Aorta (tissue), 5 donors: ENCODE measurements at regions not wholly inside any gene's neighbourhood (a gene's known extent, or its start where the extent isn't known, plus 50 kb on each side); places are given as distances from the start of the nearest gene placed in this dataset.
"Not testable (repeated sequence)": the region's sequence is repeated elsewhere in the genome, so short reads cannot be mapped to it uniquely, and the experiment has no call there.

ENCODE experiments used
- ATAC-seq: fragments of 200-7000 bp; cut with Tn5 transposase; one replicate; pipeline ENCODE4 v1.9.1; 2022; ENCODE audit warnings: moderate library complexity; ENCODE audit not compliant: low FRiP score
- DNase-seq, 2 donors: peaks; one replicate each; pipeline ENCODE4 v3.0.0-alpha.2; 2020
- H3K27ac ChIP-seq, 2 donors: one replicate each; pipeline ENCODE4 v1.5.1; 2013; ENCODE audit warnings: low read length in 2 of 2, mild to moderate bottlenecking in 2 of 2, moderate library complexity in 2 of 2, control low read depth in 1 of 2, inconsistent platforms in 1 of 2, low read depth in 1 of 2
- H3K27me3 ChIP-seq, 2 donors: one replicate each; pipeline ENCODE4 v1.6.1; 2013; ENCODE audit warnings: control low read depth in 1 of 2, low read length in 1 of 2, mild to moderate bottlenecking in 1 of 2, moderate library complexity in 1 of 2; ENCODE audit not compliant: insufficient read depth in 2 of 2, control insufficient read depth in 1 of 2
- H3K36me3 ChIP-seq, 2 donors: one replicate each; pipeline ENCODE4 v1.6.1; 2013; ENCODE audit warnings: control low read depth in 1 of 2, low read length in 1 of 2, mild to moderate bottlenecking in 1 of 2; ENCODE audit not compliant: insufficient read depth in 2 of 2, control insufficient read depth in 1 of 2
- H3K4me1 ChIP-seq, 2 donors: one replicate each; pipeline ENCODE4 v1.6.1; 2013; ENCODE audit warnings: low read length in 2 of 2, control low read depth in 1 of 2, mild to moderate bottlenecking in 1 of 2, moderate library complexity in 1 of 2; ENCODE audit not compliant: insufficient read depth in 2 of 2, control insufficient read depth in 1 of 2
- H3K4me3 ChIP-seq, 2 donors: one replicate each; pipeline ENCODE4 v1.5.1; 2013; ENCODE audit warnings: low read length in 2 of 2, control low read depth in 1 of 2, mild to moderate bottlenecking in 1 of 2
- H3K9me3 ChIP-seq: one replicate; pipeline ENCODE4 v1.6.1; 2013; ENCODE audit warnings: mild to moderate bottlenecking, low read length; ENCODE audit not compliant: control insufficient read depth
- WGBS, 2 donors: extraction: QIAGEN DNeasy Blood & Tissue Kit; methylation state at CpG; one replicate each; pipeline ENCODE4 v1.1.7; 2013; 5-methylcytosine and 5-hydroxymethylcytosine counted together
- intact Hi-C, 2 donors: fragments of 100-400 bp; cut with DNase I; formaldehyde crosslinking; loops; one replicate each; pipeline versions ENCODE4 v1.14.2 to v1.15.0; 2022
- donor health status: healthy with polysubstance abuse.
- donor health status: Bipolar disorder and iron deficiency.
- donor health status: DM: no; HTN: no; CAD: no.
- donor health status: DM: no; HTN: no; CAD: no.
- donor health status: DM: yes; HTN: yes; CAD: no.

DNA sequence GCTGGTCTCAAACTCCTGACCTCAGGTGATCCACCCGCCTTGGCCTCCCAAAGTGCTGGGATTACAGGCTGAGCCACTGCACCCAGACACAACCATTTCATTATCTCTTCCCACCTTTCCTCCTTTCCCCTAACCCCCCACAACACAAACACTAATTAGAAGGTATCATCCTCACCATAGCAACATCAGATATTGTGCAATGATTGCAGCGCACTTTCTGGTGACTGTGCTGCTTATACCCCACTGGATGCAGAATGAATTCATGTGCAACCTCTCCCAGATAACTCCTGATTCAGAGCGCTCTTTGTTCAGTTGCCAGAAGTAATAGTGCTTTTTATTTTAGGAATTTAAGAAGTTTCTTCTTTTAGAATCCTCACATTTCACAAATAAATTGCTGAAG lies 300.1 kb downstream of the CEP170 start:
- H3K9me3 ChIP-seq, H3K4me3 ChIP-seq, H3K36me3 ChIP-seq, DNase-seq, intact Hi-C loops, ATAC-seq, H3K27me3 ChIP-seq, H3K4me1 ChIP-seq, H3K27ac ChIP-seq: not testable (repeated sequence)
- WGBS, 2 donors, result 82 to 89% methylated on average over 3 of the region's 3 CpGs

DNA sequence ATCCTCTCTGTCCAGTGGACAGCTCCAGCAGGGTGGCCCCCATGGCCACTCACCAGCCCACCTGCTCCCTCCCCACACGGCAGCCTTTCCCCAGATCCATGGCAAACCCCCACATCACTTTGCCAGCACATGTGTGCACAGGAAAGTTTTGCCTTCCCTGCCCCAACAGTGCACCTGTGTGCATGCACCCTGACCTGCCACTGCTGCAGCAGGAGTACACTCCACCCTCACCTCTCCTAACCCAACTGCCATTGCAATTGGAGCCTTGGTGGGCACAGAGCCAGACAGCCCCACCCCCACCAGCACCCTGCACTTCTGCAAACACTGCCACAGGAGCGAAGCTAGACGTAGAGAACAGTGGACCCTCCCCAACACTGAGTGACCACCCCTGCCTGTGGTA lies 308.9 kb downstream of the CEP170 start:
- intact Hi-C loops, result no loop called here
- no peak for DNase-seq

DNA sequence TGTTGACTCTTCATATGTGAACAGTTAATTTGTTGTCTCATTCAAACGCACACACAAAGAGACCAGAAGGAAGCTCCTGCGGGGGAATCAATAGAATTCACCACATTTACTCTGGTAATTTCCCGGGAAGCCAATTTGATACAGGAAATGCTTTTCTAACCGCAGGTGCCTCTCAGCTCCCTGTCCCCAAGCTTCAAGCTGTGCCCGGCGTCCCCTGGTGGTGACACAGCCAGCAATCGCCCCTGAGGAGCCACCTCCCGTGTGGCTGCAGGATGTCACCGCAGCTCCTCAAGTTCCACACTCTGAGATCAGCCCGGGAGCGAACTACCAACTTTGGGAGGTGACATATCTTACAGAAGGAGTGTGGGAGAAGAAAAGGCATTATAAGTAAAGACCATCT lies 318.4 kb downstream of the CEP170 start:
- H3K36me3 ChIP-seq, H3K4me1 ChIP-seq, H3K27me3 ChIP-seq, H3K27ac ChIP-seq, intact Hi-C loops, H3K9me3 ChIP-seq, ATAC-seq, H3K4me3 ChIP-seq, DNase-seq: not testable (repeated sequence)
- WGBS, 2 donors, result 31 to 39% methylated on average over 11 of the region's 11 CpGs

More for the DNA sequence above, 308.9 kb downstream of the CEP170 start:
- H3K27ac ChIP-seq, result no peak overlapping the region
- H3K36me3 ChIP-seq, result no peaks in the 10 kb centered on the region
- no peak for ATAC-seq
- 67 to 70% methylated on average over 3 of the region's 3 CpGs for WGBS, 2 donors
- no peaks in the 10 kb centered on the region for H3K9me3 ChIP-seq
- no peaks in the 10 kb centered on the region for H3K27me3 ChIP-seq
- H3K4me3 ChIP-seq, result no peak overlapping the region
- no peaks in the 10 kb centered on the region for H3K4me1 ChIP-seq

DNA sequence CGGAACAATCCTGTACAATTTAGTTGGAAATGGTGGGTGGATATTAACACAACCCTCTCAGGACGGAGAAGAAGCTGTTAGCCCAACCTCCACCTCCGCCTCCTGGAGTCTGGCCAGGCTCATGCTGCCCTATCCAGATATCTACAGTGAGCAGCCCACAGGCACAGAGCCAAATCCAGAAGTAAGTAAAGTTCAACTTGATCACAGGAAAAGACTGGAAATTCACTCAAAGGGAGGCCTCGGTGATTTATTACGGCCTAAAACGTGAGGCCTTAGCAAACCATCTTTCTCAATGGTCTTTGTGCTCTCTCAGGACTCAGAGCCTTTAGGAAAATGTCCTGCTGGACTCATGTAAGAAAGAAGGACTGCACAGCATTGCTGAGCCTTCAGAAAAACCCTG lies 330.4 kb downstream of the CEP170 start:
- H3K4me1 ChIP-seq, H3K4me3 ChIP-seq, H3K27me3 ChIP-seq, ATAC-seq, intact Hi-C loops, DNase-seq, H3K9me3 ChIP-seq, H3K27ac ChIP-seq, H3K36me3 ChIP-seq: not testable (repeated sequence)
- WGBS, 2 donors, result 12 to 16% methylated on average over 6 of the region's 6 CpGs

DNA sequence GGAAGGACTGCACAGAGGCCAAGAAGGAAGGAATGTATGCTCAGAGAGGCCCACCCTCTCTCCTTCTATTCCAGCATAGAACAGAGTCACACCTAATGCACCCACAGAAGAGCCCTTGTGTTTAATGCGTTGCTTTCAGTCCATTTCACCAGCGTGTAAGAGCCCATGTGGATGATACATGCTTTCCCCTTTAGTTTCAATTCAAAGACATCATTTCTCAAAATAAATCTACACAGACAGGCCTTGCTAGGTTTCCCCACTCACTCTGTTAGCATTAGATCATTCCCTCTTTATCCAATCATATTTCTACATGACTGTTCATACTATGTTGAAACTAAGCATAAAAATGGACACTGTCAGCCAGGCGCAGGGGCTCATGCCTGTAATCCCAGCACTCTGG lies 331.5 kb downstream of the CEP170 start:
- not testable (repeated sequence) for H3K27me3 ChIP-seq, H3K27ac ChIP-seq

DNA sequence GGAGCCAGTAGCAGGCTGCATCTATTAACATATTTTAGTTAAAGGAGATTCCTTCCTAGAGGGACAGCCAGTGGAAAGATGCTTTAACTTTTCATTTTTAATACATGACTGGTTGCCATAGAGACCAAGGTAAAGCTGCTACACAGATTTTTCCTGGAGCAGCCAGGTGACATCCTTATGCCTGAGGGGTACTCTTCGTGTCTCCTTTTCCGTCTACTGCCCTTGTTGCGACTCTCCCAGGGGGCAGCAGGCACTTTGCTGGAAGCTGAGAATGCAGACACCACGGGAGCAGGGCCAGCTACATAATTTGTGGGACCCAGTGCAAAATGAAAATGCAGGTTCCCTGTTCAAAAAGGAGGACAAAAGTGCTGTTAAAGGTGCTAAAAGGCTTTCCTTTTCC lies 340.4 kb downstream of the CEP170 start:
- H3K4me1 ChIP-seq, H3K27ac ChIP-seq, H3K36me3 ChIP-seq, H3K27me3 ChIP-seq, H3K9me3 ChIP-seq, H3K4me3 ChIP-seq, DNase-seq, intact Hi-C loops, ATAC-seq: not testable (repeated sequence)
- 39 to 42% methylated on average over 4 of the region's 4 CpGs for WGBS, 2 donors

More for the DNA sequence above, 331.5 kb downstream of the CEP170 start:
- H3K36me3 ChIP-seq, H3K9me3 ChIP-seq, H3K4me3 ChIP-seq, intact Hi-C loops, H3K4me1 ChIP-seq, ATAC-seq, DNase-seq: not testable (repeated sequence)
- WGBS, 2 donors, result 95 to 96% methylated on average over 3 of the region's 3 CpGs

DNA sequence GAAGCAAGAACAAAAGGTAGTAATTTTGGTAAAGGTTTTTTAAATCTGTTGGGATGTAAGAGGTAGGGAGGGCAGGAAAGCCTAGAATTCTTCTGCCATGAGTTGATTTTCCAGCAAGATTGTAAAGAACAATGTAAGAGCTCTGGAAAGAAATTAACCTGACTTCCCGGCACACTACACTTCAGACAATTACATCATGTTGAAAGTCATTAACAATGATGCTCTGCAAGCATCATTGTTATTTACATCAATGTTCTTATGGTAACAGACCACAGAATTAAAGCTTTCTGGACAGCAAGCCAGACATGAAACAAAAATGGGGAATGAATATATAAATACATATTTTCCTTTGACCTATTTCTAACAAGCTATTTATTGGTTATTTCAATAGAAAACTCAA lies 342.2 kb downstream of the CEP170 start:
- H3K36me3 ChIP-seq, H3K4me1 ChIP-seq, H3K27ac ChIP-seq, ATAC-seq, intact Hi-C loops, H3K4me3 ChIP-seq, DNase-seq, H3K9me3 ChIP-seq, H3K27me3 ChIP-seq: not testable (repeated sequence)
- 83 to 92% methylated on average over 1 of the region's 1 CpG for WGBS, 2 donors

DNA sequence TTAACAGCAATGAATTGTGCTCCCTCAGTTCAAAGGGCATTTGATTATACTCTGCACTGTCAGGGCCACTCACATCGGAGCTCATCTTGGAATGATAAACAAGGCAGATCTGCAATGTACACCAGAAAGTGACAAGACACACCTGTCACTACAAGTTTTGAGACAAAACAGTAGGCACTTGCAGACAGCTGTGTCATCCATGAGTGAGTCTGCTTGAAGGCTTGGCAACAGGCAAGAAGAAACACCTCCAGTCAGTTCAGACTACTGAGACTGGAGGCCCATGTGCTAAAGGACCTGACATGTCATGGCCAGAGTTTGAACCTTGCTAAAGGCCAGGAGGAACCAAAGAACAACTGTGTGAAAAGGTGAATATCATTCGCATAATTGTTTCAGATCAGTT lies 354.5 kb downstream of the CEP170 start:
- H3K4me1 ChIP-seq, H3K9me3 ChIP-seq, H3K27ac ChIP-seq, DNase-seq, intact Hi-C loops, H3K27me3 ChIP-seq, H3K4me3 ChIP-seq, H3K36me3 ChIP-seq, ATAC-seq: not testable (repeated sequence)
- 69 to 75% methylated on average over 2 of the region's 2 CpGs for WGBS, 2 donors

DNA sequence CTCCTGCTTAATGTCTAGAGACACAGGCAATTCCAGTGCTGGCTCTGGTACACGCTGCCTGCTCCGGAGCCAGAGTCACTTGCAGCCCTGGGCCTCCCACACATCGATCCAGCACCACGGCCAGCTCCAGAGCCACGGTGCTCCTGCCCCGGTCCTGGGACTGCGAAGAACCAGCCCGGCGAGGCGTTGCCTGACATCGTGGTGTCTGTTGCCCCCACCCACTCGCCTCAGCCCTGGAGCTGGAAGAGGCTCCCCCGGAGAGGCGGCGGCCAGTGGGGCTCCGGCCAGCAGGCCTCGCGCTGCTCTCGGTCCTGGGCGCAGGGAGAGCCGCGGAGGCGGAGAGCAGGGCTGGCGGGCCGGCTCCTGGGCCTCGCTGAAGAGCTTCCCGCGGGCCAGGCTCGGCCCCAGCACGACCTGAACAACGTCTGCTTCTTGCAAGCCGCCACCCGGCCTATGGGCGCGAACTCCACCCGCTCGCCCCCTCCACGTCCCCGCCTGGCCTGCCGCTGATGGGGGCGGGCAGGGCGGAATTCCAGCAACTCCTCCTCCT lies 364.8 kb downstream of the CEP170 start:
- no peaks in the 10 kb centered on the region for H3K36me3 ChIP-seq
- no peak overlapping the region for H3K27ac ChIP-seq
- ATAC-seq, result peak; percentile 50
- no peaks in the 10 kb centered on the region for H3K27me3 ChIP-seq
- 3% methylated on average over 34 to 42 of the region's 42 CpGs for WGBS, 2 donors
- intact Hi-C loops, result no loop called here
- H3K4me1 ChIP-seq, result no peaks in the 10 kb centered on the region
- no peaks in the 10 kb centered on the region for H3K9me3 ChIP-seq
- no peak overlapping the region for H3K4me3 ChIP-seq
- no peak for DNase-seq
